OCI-LY3 (cell line): ENCODE measurements at regions not wholly inside any gene's neighbourhood (a gene's known extent, or its start where the extent isn't known, plus 50 kb on each side); places are given as distances from the start of the nearest gene placed in this dataset.
"Not testable (repeated sequence)": the region's sequence is repeated elsewhere in the genome, so short reads cannot be mapped to it uniquely, and the experiment has no call there.

Experiments used
- CTCF ChIP-seq: fragments of 200-600, 300-600 bp; sonication (generic); IDR thresholded peaks from 2 replicates; pipeline ENCODE4 v1.5.1; 2014; ENCODE audit warnings: antibody characterized with exemption, low read length, low read depth
- EZH2phosphoT487 ChIP-seq: fragments of 200-600 bp; shearing (Covaris generic); IDR thresholded peaks from 2 replicates; pipeline ENCODE4 v1.6.1; 2018; ENCODE audit warnings: antibody characterized with exemption, mixed run types, low read depth

GRCh38 chr18:14188751-14189406 is 56.6 kb upstream of the ZNF519 start:
- TF ChIP-seq CTCF, EZH2phosphoT487: not testable (repeated sequence)
